Type B pancreatic cell (in vitro differentiated cells): ENCODE measurements at regions not wholly inside any gene's neighbourhood (a gene's known extent, or its start where the extent isn't known, plus 50 kb on each side); places are given as distances from the start of the nearest gene placed in this dataset.
A peak's percentile ranks its signal among the peaks of the same experiment; 100 is the strongest.

ENCODE experiments used
- DNase-seq: peaks from one replicate; pipeline ENCODE4 v3.0.0; 2021; ENCODE audit warnings: mixed read lengths; ENCODE audit not compliant: unreplicated experiment; ENCODE audit errors: extremely low spot score
- H3K27ac Mint-ChIP-seq: 2 replicates; pipeline ENCODE4 v1.8.0; 2021; ENCODE audit warnings: mild to moderate bottlenecking, mixed read lengths
- H3K27me3 Mint-ChIP-seq: 2 replicates; pipeline ENCODE4 v1.8.0; 2021; ENCODE audit warnings: mixed read lengths
- H3K36me3 Mint-ChIP-seq: 2 replicates; pipeline ENCODE4 v1.8.0; 2021; ENCODE audit warnings: mixed read lengths
- H3K4me1 Mint-ChIP-seq: one replicate; pipeline ENCODE4 v1.8.0; 2021; ENCODE audit warnings: mixed read lengths; ENCODE audit not compliant: unreplicated experiment
- H3K4me3 Mint-ChIP-seq: 2 replicates; pipeline ENCODE4 v1.8.0; 2021; ENCODE audit warnings: mild to moderate bottlenecking, mixed read lengths
- H3K9me3 Mint-ChIP-seq: 2 replicates; pipeline ENCODE4 v1.8.0; 2021; ENCODE audit warnings: mixed read lengths
- TF ChIP-seq, protein P1 (sequence below): fragments of 200-600 bp; sonication (generic); conservative IDR thresholded peaks from 2 replicates; pipeline ENCODE4 v1.5.0; 2021; ENCODE audit warnings: antibody characterized with exemption, mild to moderate bottlenecking

DNA sequence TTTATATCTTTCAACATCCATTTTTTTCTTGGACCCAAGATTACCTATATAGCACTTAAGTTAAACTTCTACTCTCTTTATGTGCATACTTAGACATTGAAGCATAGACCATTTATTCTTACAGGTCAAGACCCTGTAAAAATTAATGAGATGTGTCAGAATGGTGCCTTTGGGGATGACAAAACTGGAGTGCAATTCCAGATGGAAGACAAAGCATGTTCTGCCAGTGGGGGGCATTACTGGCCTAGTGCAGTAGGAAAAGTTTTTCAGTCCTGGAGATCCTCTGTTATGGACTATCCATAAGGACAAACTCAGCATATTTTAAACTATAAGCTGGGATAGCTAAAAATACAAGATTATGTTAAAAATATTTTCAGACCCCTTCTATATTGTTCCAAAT is 57.8 kb upstream of the MMADHC start:
- H3K27me3 Mint-ChIP-seq: no peaks in the 10 kb centered on the region
- no peaks in the 10 kb centered on the region for H3K4me1 Mint-ChIP-seq
- no peak overlapping the region for H3K27ac Mint-ChIP-seq
- peaks cover 5% of the 10 kb centered on the region for H3K36me3 Mint-ChIP-seq
- peaks cover 6% of the 10 kb centered on the region for H3K9me3 Mint-ChIP-seq
- DNase-seq: no peak
- TF ChIP-seq, protein P1, sequence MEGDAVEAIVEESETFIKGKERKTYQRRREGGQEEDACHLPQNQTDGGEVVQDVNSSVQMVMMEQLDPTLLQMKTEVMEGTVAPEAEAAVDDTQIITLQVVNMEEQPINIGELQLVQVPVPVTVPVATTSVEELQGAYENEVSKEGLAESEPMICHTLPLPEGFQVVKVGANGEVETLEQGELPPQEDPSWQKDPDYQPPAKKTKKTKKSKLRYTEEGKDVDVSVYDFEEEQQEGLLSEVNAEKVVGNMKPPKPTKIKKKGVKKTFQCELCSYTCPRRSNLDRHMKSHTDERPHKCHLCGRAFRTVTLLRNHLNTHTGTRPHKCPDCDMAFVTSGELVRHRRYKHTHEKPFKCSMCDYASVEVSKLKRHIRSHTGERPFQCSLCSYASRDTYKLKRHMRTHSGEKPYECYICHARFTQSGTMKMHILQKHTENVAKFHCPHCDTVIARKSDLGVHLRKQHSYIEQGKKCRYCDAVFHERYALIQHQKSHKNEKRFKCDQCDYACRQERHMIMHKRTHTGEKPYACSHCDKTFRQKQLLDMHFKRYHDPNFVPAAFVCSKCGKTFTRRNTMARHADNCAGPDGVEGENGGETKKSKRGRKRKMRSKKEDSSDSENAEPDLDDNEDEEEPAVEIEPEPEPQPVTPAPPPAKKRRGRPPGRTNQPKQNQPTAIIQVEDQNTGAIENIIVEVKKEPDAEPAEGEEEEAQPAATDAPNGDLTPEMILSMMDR: peak; percentile 24
- H3K4me3 Mint-ChIP-seq: no peak overlapping the region
